Caco-2 (cell line): ENCODE measurements at regions not wholly inside any gene's neighbourhood (a gene's known extent, or its start where the extent isn't known, plus 50 kb on each side); places are given as distances from the start of the nearest gene placed in this dataset.

Experiments used
- BruUV-seq: library from RNA; stranded (reverse); fragments of 400-500 nt; replicated peaks from 2 replicates; lab custom pipeline; 2021; lab: Mats Ljungman, UMichigan
- CTCF ChIA-PET: fragments of 300-600 bp; sonication (Branson Sonifier 250); formaldehyde crosslinking; loops from one replicate; lab custom pipeline; 2022; ENCODE audit warnings: antibody characterized with exemption; lab: Charles Lee
- POLR2A ChIA-PET: fragments of 300-600 bp; sonication (Branson Sonifier 250); formaldehyde crosslinking; loops from one replicate; lab custom pipeline; 2022; ENCODE audit warnings: antibody characterized with exemption; lab: Charles Lee
- DNase-seq, 2 experiments: peaks; one replicate each; pipeline versions ENCODE4 v3.0.0 to v3.0.0-alpha.2; 2020 to 2022
- H3K27me3 ChIP-seq: replicated peaks from 2 replicates; pipeline ENCODE4 v1.6.0; 2011; ENCODE audit warnings: low read length; ENCODE audit not compliant: control insufficient read depth, insufficient read depth
- H3K36me3 ChIP-seq: 2 replicates; pipeline ENCODE4 v1.5.1; 2011; ENCODE audit warnings: low read length; ENCODE audit not compliant: control insufficient read depth, insufficient read depth
- H3K4me1 ChIP-seq: fragments of 250-450 bp; sonication (Bioruptor Pico); 2 replicates; pipeline ENCODE4 v1.5.1; 2020; ENCODE audit warnings: mild to moderate bottlenecking
- H3K4me3 ChIP-seq: 2 replicates; pipeline ENCODE4 v1.5.1; 2011; ENCODE audit warnings: low read depth, mild to moderate bottlenecking, control low read depth, low read length
- H3K9me3 ChIP-seq: fragments of 250-450 bp; sonication (Bioruptor Pico); 2 replicates; pipeline ENCODE4 v1.5.1; 2020; ENCODE audit warnings: mild to moderate bottlenecking, moderate library complexity
- H3K27ac Mint-ChIP-seq: one replicate; pipeline ENCODE4 v1.8.0; 2022; ENCODE audit warnings: mixed read lengths; ENCODE audit not compliant: unreplicated experiment
- H3K27me3 Mint-ChIP-seq: one replicate; pipeline ENCODE4 v1.8.0; 2022; ENCODE audit warnings: mixed read lengths; ENCODE audit not compliant: insufficient read depth, unreplicated experiment
- H3K36me3 Mint-ChIP-seq: one replicate; pipeline ENCODE4 v1.8.0; 2022; ENCODE audit warnings: mild to moderate bottlenecking, mixed read lengths; ENCODE audit not compliant: insufficient read depth, unreplicated experiment
- H3K4me1 Mint-ChIP-seq: one replicate; pipeline ENCODE4 v1.8.0; 2022; ENCODE audit warnings: low read depth, mixed read lengths; ENCODE audit not compliant: unreplicated experiment
- H3K4me3 Mint-ChIP-seq: one replicate; pipeline ENCODE4 v1.8.0; 2022; ENCODE audit warnings: mild to moderate bottlenecking, moderate library complexity, mixed read lengths; ENCODE audit not compliant: unreplicated experiment
- H3K9me3 Mint-ChIP-seq: one replicate; pipeline ENCODE4 v1.8.0; 2022; ENCODE audit warnings: mixed read lengths; ENCODE audit not compliant: unreplicated experiment
- CTCF ChIP-seq, 2 experiments: fragments of 200-600 bp in 1 of 2; IDR thresholded peaks; 1 replicate in 1 of 2; 2 replicates in 1 of 2; pipeline versions ENCODE4 v1.5.1 to v1.8.0; 2011 to 2022; ENCODE audit warnings: antibody characterized with exemption in 1 of 2, control low read depth in 1 of 2, inconsistent platforms in 1 of 2, low read depth in 1 of 2, low read length in 1 of 2, mild to moderate bottlenecking in 1 of 2, moderate library complexity in 1 of 2; ENCODE audit not compliant: insufficient read depth in 1 of 2, severe bottlenecking in 1 of 2, unreplicated experiment in 1 of 2
- intact Hi-C: fragments of 100-400 bp; cut with micrococcal nuclease; formaldehyde crosslinking; loops from one replicate; pipeline ENCODE4 v1.10.0; 2022; ENCODE audit not compliant: unreplicated experiment

- BruUV-seq, result no TSS peak
- H3K4me3 Mint-ChIP-seq, result no peak overlapping the region
- H3K27me3 Mint-ChIP-seq, result no peaks in the 10 kb centered on the region
- ChIA-PET CTCF (interaction anchor here (1.1 kb wide), 1 partner anchor 18 kb away, joined by 3 read pairs; no protein-coding TSS in a partner anchor), POLR2A (no interaction called here)
- H3K9me3 Mint-ChIP-seq, result no peaks in the 10 kb centered on the region
- no peaks in the 10 kb centered on the region for H3K27me3 ChIP-seq
- peak overlapping the region; percentile 39 for H3K27ac Mint-ChIP-seq
- TF ChIP-seq CTCF (IDR thresholded peaks at IDR 0.05; ENCODE audit: insufficient read depth in 1 of 2, low read depth in 1 of 2, low read length in 1 of 2, severe bottlenecking in 1 of 2, unreplicated experiment in 1 of 2), result no peak
- intact Hi-C loops, result no loop called here
- peaks cover 33% of the 10 kb centered on the region for H3K36me3 Mint-ChIP-seq
- H3K4me1 Mint-ChIP-seq, result peaks cover 45% of the 10 kb centered on the region
- H3K4me1 ChIP-seq, result peaks cover 50% of the 10 kb centered on the region
- H3K9me3 ChIP-seq, result no peaks in the 10 kb centered on the region
- no peak overlapping the region for H3K4me3 ChIP-seq
- H3K36me3 ChIP-seq, result no peaks in the 10 kb centered on the region
- DNase-seq, result no peak
Observed at GRCh38 chr3:141434255-141434654, 52.6 kb upstream of the RASA2 start.

- ChIA-PET CTCF (interaction anchor here (1.1 kb wide), 2 partner anchors 19 to 75 kb away, joined by 3 read pairs; no protein-coding TSS in a partner anchor), POLR2A (interaction anchor here (0.7 kb wide), 1 partner anchor 68 kb away, joined by 3 read pairs; the partner anchor contains the start of gene ZBTB38)
- TF ChIP-seq CTCF (IDR thresholded peaks at IDR 0.05; ENCODE audit: insufficient read depth in 1 of 2, low read depth in 1 of 2, low read length in 1 of 2, severe bottlenecking in 1 of 2, unreplicated experiment in 1 of 2), result no peak
- Mint-ChIP-seq H3K9me3 (no peaks in the 10 kb centered on the region), H3K27ac (peak overlapping the region; percentile 55), H3K4me3 (no peak overlapping the region), H3K4me1 (peaks cover 47% of the 10 kb centered on the region), H3K36me3 (peaks cover 27% of the 10 kb centered on the region), H3K27me3 (no peaks in the 10 kb centered on the region)
- no TSS peak for BruUV-seq
- DNase-seq, result no peak
- H3K4me1 ChIP-seq, result peaks cover 43% of the 10 kb centered on the region
- H3K4me3 ChIP-seq, result no peak overlapping the region
- intact Hi-C loops, result no loop called here
- no peaks in the 10 kb centered on the region for H3K36me3 ChIP-seq
- H3K27me3 ChIP-seq, result no peaks in the 10 kb centered on the region
- no peaks in the 10 kb centered on the region for H3K9me3 ChIP-seq
Observed at GRCh38 chr3:141436180-141436579, 50.6 kb upstream of the RASA2 start.
